Sigmoid colon (tissue), 4 donors: ENCODE measurements at regions not wholly inside any gene's neighbourhood (a gene's known extent, or its start where the extent isn't known, plus 50 kb on each side); places are given as distances from the start of the nearest gene placed in this dataset.

ENCODE experiments used
- EP300 ChIP-seq, 4 donors: sonication (generic); formaldehyde crosslinking; IDR thresholded peaks; one replicate each; pipeline ENCODE4 v1.6.1; 2017; ENCODE audit warnings: antibody characterized with exemption in 4 of 4
- POLR2AphosphoS5 ChIP-seq, 4 donors: sonication (generic); formaldehyde crosslinking; IDR thresholded peaks; one replicate each; pipeline ENCODE4 v1.6.1; 2017; ENCODE audit warnings: antibody characterized with exemption in 4 of 4

DNA sequence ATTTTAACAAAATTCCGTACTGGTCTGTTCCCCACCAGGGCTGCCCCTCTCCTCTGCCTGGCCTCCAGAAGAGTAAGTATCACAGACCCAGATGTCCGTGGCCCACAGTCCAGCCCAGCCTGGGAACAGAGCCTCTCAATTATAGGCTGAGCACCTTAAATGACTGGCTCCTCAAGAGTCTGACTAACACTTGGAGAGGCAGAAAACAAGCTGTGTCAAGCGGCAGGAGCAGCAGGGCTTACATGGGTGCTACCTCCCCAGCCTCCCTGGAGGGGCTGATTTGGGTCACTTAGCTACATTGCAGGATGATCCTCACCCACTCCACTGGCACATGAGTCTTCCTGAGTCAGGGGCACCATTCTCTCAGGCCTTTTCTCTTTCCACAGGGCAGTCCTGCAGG is 209.7 kb downstream of the COPRS start:
- TF ChIP-seq EP300 (IDR thresholded peaks at IDR 0.05) = no peak
- TF ChIP-seq POLR2AphosphoS5 (IDR thresholded peaks at IDR 0.05) = no peak
